Aorta (tissue), 5 donors: ENCODE measurements at regions not wholly inside any gene's neighbourhood (a gene's known extent, or its start where the extent isn't known, plus 50 kb on each side); places are given as distances from the start of the nearest gene placed in this dataset.

Source experiments
- ATAC-seq: fragments of 200-7000 bp; cut with Tn5 transposase; one replicate; pipeline ENCODE4 v1.9.1; 2022; ENCODE audit warnings: moderate library complexity; ENCODE audit not compliant: low FRiP score
- DNase-seq, 2 donors: peaks; one replicate each; pipeline ENCODE4 v3.0.0-alpha.2; 2020
- H3K27ac ChIP-seq, 2 donors: one replicate each; pipeline ENCODE4 v1.5.1; 2013; ENCODE audit warnings: low read length in 2 of 2, mild to moderate bottlenecking in 2 of 2, moderate library complexity in 2 of 2, control low read depth in 1 of 2, inconsistent platforms in 1 of 2, low read depth in 1 of 2
- H3K27me3 ChIP-seq, 2 donors: one replicate each; pipeline ENCODE4 v1.6.1; 2013; ENCODE audit warnings: control low read depth in 1 of 2, low read length in 1 of 2, mild to moderate bottlenecking in 1 of 2, moderate library complexity in 1 of 2; ENCODE audit not compliant: insufficient read depth in 2 of 2, control insufficient read depth in 1 of 2
- H3K36me3 ChIP-seq, 2 donors: one replicate each; pipeline ENCODE4 v1.6.1; 2013; ENCODE audit warnings: control low read depth in 1 of 2, low read length in 1 of 2, mild to moderate bottlenecking in 1 of 2; ENCODE audit not compliant: insufficient read depth in 2 of 2, control insufficient read depth in 1 of 2
- H3K4me1 ChIP-seq, 2 donors: one replicate each; pipeline ENCODE4 v1.6.1; 2013; ENCODE audit warnings: low read length in 2 of 2, control low read depth in 1 of 2, mild to moderate bottlenecking in 1 of 2, moderate library complexity in 1 of 2; ENCODE audit not compliant: insufficient read depth in 2 of 2, control insufficient read depth in 1 of 2
- H3K4me3 ChIP-seq, 2 donors: one replicate each; pipeline ENCODE4 v1.5.1; 2013; ENCODE audit warnings: low read length in 2 of 2, control low read depth in 1 of 2, mild to moderate bottlenecking in 1 of 2
- H3K9me3 ChIP-seq: one replicate; pipeline ENCODE4 v1.6.1; 2013; ENCODE audit warnings: mild to moderate bottlenecking, low read length; ENCODE audit not compliant: control insufficient read depth
- WGBS, 2 donors: extraction: QIAGEN DNeasy Blood & Tissue Kit; methylation state at CpG; one replicate each; pipeline ENCODE4 v1.1.7; 2013; 5-methylcytosine and 5-hydroxymethylcytosine counted together
- intact Hi-C, 2 donors: fragments of 100-400 bp; cut with DNase I; formaldehyde crosslinking; loops; one replicate each; pipeline versions ENCODE4 v1.14.2 to v1.15.0; 2022
- donor health status: healthy with polysubstance abuse.
- donor health status: Bipolar disorder and iron deficiency.
- donor health status: DM: no; HTN: no; CAD: no.
- donor health status: DM: no; HTN: no; CAD: no.
- donor health status: DM: yes; HTN: yes; CAD: no.

DNA sequence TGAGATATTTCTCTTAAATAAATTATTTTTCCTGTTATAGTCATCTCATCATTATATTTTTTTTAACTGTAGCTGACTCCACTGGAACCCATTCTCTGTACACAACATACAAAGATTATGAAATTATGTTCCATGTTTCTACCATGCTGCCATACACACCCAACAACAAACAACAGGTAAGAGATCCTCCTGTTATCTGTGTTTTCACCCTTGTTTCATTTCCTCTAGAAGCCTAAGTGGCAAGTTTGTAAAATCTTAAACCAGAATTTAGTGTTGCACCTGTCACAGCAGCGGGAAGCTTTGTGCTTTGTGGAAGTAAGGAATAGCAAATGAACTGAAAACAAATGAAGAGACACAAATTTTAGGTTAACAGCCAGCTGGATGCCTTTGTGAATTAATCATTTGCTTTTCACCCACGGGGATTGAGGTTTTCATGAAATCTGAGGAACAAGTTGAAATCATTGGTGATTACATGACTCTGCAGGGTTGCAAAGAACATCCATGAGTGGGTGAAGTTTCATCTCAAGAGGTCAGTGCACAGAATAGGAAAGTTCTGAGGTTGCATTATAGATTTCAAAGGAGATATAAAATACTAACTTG is 273.9 kb upstream of the RGS6 start:
- no peaks in the 10 kb centered on the region for H3K36me3 ChIP-seq
- H3K27me3 ChIP-seq = no peaks in the 10 kb centered on the region
- no peak overlapping the region for H3K4me3 ChIP-seq
- H3K27ac ChIP-seq = no peak overlapping the region
- H3K9me3 ChIP-seq = no peaks in the 10 kb centered on the region
- no peak for DNase-seq
- ATAC-seq = no peak
- H3K4me1 ChIP-seq = peaks cover 9% of the 10 kb centered on the region in 2 donors
- WGBS, 2 donors = 61 to 67% methylated on average over 2 of the region's 2 CpGs
- intact Hi-C loops = loop anchor here (10.0 kb wide), 3 partner anchors 54 to 64 kb away; no protein-coding TSS in a partner anchor

DNA sequence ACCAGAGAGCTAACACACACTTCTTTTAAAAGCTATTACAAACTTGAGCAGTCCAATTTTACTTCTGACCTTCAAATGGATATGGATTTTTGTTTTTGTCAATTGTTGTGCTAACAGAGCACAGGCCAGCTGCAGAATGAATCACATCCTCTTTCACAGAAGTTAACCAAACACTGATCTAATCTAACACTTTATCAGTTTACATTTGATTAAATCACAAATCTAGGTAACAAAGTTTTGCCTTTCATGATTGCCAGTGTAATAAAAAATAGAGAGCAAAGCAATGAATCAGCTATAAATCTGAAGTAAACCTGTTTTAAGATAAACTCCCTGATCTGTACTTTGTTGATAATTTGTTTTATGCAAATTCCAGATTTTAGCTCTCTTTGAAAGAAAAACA is 273.1 kb upstream of the RGS6 start:
- no peaks in the 10 kb centered on the region for H3K27me3 ChIP-seq
- H3K27ac ChIP-seq = no peak overlapping the region
- intact Hi-C loops = loop anchor here (10.0 kb wide), 3 partner anchors 54 to 64 kb away; no protein-coding TSS in a partner anchor
- H3K4me3 ChIP-seq = no peak overlapping the region
- ATAC-seq (no peak), DNase-seq (no peak)
- H3K36me3 ChIP-seq = no peaks in the 10 kb centered on the region
- peaks cover 6 to 9% of the 10 kb centered on the region in 2 donors for H3K4me1 ChIP-seq
- H3K9me3 ChIP-seq = no peaks in the 10 kb centered on the region

GRCh38 chr14:71661441-71661840 is 270.8 kb upstream of the RGS6 start:
- Histone ChIP-seq H3K4me1 (peaks cover 6 to 9% of the 10 kb centered on the region in 2 donors), H3K4me3 (no peak overlapping the region), H3K36me3 (no peaks in the 10 kb centered on the region), H3K27ac (no peak overlapping the region), H3K27me3 (no peaks in the 10 kb centered on the region), H3K9me3 (no peaks in the 10 kb centered on the region)
- no peak for DNase-seq
- 92 to 94% methylated on average over 5 of the region's 5 CpGs for WGBS, 2 donors
- ATAC-seq = no peak
- intact Hi-C loops = no loop called here

- H3K36me3 ChIP-seq = no peaks in the 10 kb centered on the region
- DNase-seq = no peak
- H3K4me1 ChIP-seq = peaks cover 5 to 10% of the 10 kb centered on the region in 2 donors
- H3K9me3 ChIP-seq = no peaks in the 10 kb centered on the region
- H3K27ac ChIP-seq = no peak overlapping the region
- 96 to 99% methylated on average over 4 of the region's 4 CpGs for WGBS, 2 donors
- intact Hi-C loops = no loop called here
- H3K4me3 ChIP-seq = no peak overlapping the region
- no peak for ATAC-seq
- no peaks in the 10 kb centered on the region for H3K27me3 ChIP-seq
Measured at GRCh38 chr14:71662291-71662790, 269.9 kb upstream of the RGS6 start.

DNA sequence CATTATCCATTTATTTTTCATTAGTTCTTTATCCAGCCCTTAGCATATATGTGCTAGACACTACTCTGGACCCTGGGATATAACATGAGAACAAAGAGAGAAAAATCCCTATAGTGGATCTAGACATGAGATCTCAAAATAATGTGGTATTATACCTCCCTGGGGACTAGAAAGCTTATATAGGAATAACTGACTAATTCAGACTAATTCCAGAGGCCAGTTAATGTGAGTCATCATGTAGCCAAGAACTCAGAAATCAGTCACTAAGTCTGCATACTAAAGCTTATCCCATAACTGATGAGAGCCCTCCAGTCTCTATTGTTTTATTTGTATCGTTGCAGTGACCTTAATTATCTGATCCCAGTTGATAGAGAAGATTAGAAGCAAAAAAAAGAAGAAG is 267.1 kb upstream of the RGS6 start:
- Histone ChIP-seq H3K4me1 (peaks cover 2 to 12% of the 10 kb centered on the region in 2 donors), H3K4me3 (no peak overlapping the region), H3K27me3 (no peaks in the 10 kb centered on the region), H3K36me3 (no peaks in the 10 kb centered on the region), H3K27ac (no peak overlapping the region), H3K9me3 (no peaks in the 10 kb centered on the region)
- DNase-seq (no peak), ATAC-seq (no peak)
- intact Hi-C loops = loop anchor here in 1 of 2 donors (5.0 kb wide), 1 partner anchor 133 kb away; no protein-coding TSS in a partner anchor
- WGBS, 2 donors = 17 to 22% methylated on average over 1 of the region's 1 CpG

DNA sequence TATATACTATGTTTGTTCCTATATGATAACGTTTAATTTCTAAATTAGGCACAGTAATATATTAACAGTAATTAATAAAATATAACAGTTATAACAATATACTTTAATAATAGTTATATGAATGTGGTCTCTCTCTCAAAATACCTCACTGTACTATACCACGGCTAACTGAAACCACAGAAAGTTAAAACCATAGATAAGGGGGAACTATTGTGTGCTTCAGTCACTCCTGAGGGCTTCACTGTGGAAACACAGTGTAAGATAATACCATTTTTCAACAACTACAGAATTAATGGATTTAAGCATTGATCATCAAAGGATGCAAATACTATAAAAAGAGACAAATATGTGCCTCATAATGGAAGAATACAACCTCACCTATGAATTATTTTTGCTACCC is 266.4 kb upstream of the RGS6 start:
- 76 to 84% methylated on average over 2 of the region's 2 CpGs for WGBS, 2 donors
- H3K36me3 ChIP-seq = no peaks in the 10 kb centered on the region
- intact Hi-C loops = loop anchor here in 1 of 2 donors (5.0 kb wide), 1 partner anchor 133 kb away; no protein-coding TSS in a partner anchor
- no peak overlapping the region for H3K4me3 ChIP-seq
- H3K4me1 ChIP-seq = peaks cover 2 to 12% of the 10 kb centered on the region in 2 donors
- no peaks in the 10 kb centered on the region for H3K27me3 ChIP-seq
- DNase-seq (no peak), ATAC-seq (no peak)
- no peak overlapping the region for H3K27ac ChIP-seq
- H3K9me3 ChIP-seq = no peaks in the 10 kb centered on the region

- H3K4me1 ChIP-seq = peaks cover 2 to 12% of the 10 kb centered on the region in 2 donors
- WGBS, 2 donors = 82 to 89% methylated on average over 2 of the region's 2 CpGs
- intact Hi-C loops = loop anchor here in 1 of 2 donors (5.0 kb wide), 1 partner anchor 134 kb away; no protein-coding TSS in a partner anchor
- H3K27ac ChIP-seq = no peak overlapping the region
- H3K36me3 ChIP-seq = no peaks in the 10 kb centered on the region
- no peaks in the 10 kb centered on the region for H3K27me3 ChIP-seq
- H3K9me3 ChIP-seq = no peaks in the 10 kb centered on the region
- ATAC-seq (no peak), DNase-seq (no peak)
- H3K4me3 ChIP-seq = no peak overlapping the region
Measured at GRCh38 chr14:71666571-71667145, 265.6 kb upstream of the RGS6 start.

DNA sequence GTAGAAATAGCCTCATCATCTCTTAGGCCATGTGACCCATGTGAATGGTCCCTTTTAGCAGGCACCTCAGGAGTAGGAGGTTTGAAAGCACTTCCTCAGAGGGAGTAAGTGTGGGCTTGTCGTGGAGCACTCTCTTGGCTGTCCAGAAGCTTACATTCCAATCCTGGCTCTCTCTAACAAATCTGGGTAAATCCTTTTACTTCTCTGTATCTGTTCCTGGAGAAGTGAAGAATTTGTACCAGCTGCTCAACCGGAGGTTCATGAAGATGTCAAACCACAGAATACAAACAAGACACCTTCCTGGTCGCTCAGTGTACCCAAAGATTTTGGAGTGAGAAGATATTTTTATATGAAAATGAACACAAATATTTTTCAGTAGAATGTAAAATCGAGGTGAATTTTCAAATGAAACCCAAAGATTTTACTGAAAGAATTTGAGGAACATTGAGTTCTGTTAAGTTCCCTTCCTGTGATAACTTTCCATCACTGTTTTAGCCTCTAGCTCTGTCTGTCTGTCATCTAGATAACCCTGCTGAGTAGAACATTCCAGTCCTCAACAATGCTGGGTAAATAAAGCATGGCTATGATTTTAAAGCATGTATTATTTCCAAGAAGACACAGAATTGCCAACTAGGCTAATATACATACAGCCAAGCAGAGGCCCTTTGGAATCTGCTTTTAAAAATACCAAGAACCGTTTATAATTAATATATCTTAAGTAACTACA is 263.9 kb upstream of the RGS6 start:
- DNase-seq (no peak), ATAC-seq (no peak)
- Histone ChIP-seq H3K27ac (peak overlapping the region in 1 of 2 donors; percentile 26), H3K27me3 (no peaks in the 10 kb centered on the region), H3K9me3 (no peaks in the 10 kb centered on the region), H3K36me3 (no peaks in the 10 kb centered on the region), H3K4me3 (no peak overlapping the region), H3K4me1 (peaks cover 2 to 12% of the 10 kb centered on the region in 2 donors)
- WGBS, 2 donors = 17 to 24% methylated on average over 5 of the region's 5 CpGs
- intact Hi-C loops = loop anchor here in 1 of 2 donors (5.0 kb wide), 1 partner anchor 136 kb away; no protein-coding TSS in a partner anchor
